GM18517 (cell line): ENCODE measurements at regions not wholly inside any gene's neighbourhood (a gene's known extent, or its start where the extent isn't known, plus 50 kb on each side); places are given as distances from the start of the nearest gene placed in this dataset.
A peak's percentile ranks its signal among the peaks of the same experiment; 100 is the strongest.

Source experiments
- ATAC-seq: cut with Tn5 transposase; IDR thresholded peaks from one replicate; pipeline ENCODE4 v1.9.1; 2021; ENCODE audit warnings: mild to moderate bottlenecking, moderate library complexity; ENCODE audit not compliant: unreplicated experiment

DNA sequence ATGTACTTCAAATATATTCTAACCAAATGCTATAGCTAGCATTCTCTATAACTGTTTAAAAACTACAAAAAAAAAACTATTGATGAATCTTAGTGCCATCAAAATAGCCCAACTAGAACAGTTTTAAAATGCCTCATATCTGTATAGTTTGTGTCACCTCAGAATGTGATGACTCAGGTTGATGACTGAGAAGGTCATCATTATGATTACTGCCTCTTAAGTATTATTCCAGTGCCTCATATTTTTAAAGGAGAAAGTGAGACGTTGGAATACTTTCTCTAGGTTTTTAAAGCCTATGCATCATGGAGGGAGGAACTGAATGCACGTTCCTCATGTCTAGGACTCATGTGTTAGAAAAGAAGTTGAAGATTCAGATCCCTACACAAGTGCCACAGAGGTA, 88.2 kb downstream of the TMA16 start:
- ATAC-seq, result no peak

DNA sequence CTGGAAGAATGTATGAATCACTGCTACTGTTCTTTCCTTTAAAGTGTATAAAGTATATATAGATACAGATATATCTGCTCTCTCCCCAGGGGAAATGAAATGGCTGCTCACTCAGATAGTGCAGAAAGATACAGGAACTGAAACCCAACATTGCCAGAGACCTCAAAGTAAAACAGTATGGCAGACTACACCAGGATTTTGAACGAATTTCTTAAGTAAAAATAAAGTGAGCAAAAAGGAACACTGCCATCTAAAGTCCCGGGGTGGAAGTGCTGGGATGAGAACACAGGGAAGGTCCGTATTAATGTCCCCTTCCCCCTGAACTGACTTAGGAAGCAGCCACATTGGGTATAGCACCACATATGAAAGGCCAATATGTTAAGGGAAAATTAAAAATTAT, 93.4 kb downstream of the TMA16 start:
- ATAC-seq, result peak; percentile 50

DNA sequence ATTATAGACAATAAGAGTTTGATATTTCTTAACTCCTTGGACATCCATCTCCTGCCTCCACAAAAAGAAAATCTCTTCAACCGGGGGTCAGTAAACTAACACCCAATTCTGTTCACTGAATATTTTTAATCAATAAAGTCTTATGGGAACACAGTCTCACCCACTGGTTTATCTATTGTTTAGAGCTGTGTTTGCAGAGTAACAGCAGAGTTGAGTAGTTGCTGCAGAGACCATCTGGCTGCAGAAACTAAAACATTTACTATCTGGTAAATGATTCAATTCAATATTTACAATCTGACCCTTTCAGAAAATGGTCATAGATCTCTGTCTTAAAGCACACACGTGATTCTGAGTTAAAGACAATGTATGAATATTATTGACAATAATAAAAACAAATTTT, 94.0 kb downstream of the TMA16 start:
- ATAC-seq, result no peak

DNA sequence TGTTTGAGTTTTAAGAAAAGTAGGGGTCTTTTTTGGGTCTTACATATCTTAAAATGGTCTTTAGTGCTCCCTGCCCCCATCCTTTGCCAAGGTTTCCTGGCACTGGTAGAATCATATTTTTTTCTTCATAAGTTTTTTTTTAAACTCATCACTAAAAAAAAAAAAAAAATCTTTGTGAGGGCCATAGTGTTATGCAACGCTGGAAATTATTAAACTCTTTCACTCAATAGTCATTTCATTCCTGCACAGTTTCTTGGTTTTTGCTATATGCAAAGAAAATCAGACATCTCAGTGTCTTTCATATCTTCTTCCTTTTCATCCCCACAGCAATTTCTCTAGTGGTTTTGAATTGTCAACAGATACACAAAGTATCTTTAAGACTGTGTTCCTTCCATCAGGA, 95.6 kb downstream of the TMA16 start:
- ATAC-seq, result peak; percentile 37

DNA sequence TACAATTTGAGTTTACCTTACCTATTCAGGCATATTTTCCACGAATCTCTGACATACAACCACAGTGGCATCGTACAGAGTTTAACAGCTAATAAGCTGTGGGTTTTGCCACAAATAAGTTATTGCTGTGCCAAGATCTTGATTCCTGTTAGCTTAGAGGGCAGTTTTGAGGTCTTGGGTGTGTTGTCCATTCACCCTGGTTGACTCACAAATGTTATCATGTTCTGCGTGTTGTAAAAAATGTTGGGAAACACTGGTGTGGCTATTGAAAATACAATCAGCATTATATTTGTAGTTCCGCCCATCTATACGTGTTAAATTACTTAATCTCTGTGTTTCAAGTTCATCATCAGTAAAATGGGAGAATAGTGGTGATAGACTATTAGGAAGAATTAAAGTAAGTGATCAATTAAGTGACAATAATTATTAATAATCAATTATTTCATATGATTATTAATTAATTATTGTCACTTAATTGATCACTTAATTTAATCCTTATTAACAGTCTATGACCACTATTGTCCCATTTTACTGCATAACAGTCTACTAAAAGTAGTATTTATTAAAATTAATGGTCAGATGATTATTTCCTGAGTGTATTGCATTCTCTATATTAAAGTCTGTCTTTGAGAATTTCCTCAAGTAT, 96.3 kb downstream of the TMA16 start:
- ATAC-seq, result no peak

DNA sequence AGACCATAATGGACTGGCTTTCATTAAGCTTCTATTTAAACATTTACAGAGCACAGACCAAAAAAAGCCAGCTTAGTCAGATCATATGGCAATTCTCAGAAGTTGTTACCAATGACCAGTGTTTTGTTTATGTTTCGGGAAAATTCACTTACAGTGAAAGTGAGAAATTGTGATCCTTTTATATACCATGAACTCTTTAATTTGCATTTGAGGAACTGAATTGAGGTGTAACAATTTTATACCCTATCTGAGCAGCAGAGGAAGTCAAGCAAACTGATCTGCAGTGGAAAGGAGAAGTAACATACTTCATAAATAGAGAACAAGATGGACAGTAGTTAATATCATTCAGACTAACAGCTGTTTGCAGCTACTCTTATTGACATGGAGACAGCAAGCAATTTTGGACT, 97.1 kb downstream of the TMA16 start:
- peak; percentile 94 for ATAC-seq

DNA sequence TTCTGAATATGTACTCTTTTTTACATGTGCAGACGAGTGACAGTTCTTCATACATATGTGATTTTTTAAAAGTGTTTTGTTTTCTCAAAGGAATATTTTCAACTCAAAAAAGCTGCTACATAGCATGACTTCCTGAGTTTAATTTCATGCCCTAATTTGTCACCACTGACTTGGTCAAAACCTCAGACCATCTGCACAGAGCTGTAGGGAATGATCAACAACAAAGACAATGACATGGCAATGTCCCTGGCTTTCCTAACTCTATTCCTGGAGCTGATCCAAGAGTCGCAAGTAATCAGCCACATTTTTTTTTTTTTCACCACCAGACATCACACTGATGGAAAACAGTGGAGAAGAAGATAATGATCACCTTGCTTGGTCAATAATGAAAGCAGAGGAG, 97.7 kb downstream of the TMA16 start:
- no peak for ATAC-seq

DNA sequence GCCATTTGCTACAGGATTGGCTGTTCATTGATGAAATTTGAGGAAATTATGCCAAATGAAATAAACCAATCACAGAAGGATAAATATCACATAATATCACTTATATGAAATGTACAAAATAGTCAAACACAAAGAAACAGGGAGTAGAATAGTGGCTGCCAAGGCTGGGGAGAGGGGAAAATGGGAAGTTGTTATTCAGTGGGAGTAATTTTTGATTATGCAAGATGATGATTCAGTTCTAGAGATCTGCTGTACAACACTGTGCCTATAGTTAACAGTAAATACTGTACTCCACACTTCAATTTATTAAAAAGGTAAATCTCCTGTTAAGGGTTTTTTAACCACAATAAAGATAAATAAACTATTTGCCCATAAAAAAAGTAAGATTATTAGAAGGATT, 101.1 kb downstream of the TMA16 start:
- no peak for ATAC-seq

DNA sequence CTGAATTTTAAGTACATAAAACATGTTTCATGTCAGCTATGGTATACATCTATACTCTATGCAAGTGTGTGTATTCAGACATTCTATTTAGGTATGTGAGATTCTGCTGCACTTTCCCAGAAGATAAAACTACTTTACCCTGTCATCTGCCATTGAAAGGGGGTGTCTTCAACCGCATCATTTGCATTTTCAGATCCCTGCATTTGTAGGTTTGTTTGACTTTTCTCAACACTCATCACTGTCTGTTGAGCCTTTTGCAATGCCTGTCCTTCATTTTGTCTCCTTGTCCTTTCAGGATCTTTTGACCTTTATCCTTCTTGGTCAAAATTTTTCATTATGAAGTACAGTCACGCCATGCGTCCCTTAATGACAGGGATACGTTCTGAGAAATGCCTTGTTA, 103.5 kb downstream of the TMA16 start:
- peak; percentile 82 for ATAC-seq

DNA sequence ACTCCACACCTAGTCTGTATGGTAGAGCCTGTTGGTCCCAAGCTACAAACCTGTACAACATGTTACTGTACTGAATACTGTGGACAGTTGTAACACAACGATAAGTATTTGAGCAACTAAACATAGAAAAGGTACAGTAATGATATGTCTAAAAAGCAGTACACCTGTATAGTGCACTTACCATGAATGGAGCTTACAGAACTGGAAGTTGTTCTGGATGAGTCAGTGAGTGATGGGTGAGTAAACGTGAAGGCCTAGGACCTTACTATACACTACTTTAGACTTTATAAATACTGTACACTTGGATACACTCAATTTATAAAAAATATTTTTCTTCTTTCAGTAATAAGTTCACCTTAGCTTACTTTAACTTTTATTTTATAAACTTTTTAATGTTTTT, 104.0 kb downstream of the TMA16 start:
- ATAC-seq, result peak; percentile 14

DNA sequence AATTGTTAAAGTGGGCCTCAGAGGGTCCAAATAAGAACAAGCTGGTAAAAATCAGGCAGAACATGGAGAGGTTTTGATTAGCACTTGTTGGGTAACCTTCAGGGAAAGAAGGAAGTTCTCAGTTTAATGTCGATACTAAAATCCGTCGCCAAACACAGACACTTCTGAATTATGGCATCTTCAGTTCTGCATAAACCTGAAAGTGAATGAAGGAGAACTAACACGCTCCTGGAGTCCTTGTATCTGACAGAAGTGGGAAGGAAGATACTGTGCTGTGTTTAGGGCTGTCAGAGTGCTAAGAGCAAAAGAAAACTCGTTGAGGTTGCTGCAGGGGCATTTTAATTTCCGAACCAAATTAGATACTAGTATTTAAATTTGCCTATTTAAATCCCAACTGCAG, 106.2 kb downstream of the TMA16 start:
- ATAC-seq, result no peak

DNA sequence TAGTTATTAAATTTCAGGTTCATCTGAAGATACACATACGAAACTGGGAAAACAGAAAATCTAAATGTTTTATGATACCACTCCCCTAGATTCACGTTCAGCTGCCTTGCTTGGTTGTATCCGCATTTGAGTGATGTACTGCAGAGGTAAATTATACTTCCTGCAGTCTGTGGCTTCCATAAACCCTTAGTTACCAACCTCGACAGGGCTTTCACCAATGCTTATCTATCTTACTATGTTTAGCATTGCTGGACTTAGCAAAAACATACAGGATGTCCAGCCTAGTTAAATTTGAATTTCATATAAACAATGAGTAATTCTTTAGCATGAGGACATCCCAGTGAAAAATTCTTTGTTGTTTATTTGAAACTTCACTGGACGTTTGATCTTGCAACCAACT, 108.8 kb downstream of the TMA16 start:
- peak; percentile 39 for ATAC-seq

DNA sequence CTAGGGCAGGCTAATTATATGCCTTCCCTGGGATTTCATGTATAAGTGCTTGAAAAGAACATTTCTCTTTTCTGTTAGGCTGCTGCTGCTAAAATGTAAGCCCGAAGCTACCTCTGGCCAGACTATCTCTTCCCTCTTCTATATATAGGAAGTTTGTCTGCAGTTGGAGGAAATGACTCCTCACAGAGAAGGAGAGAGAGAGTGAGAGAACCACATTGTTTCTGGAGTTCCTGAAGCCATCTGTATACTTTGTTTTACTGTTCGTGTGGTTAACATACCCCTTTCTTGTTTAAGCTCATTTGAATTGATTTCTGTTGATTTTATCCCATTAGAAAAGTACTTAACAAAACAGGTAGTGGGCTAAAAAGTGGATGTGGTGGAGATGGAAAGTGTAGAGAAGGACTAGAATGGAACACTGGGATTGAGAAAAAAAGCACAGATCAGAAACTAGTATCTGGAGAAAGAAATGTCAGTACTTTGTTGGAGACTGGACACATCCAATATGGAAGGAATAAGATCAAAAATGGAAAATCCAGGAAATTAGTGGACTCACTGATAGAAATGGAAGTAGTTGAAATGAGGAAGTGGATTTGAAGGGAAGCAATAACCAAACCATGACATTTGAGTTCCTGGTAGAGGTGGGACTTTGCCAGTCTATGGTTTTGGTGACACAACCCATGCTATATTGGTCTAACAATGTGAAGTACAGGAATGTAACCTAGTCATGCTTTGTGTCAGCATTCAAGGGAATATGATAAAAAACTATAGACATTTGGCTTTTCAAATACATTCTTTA, 112.6 kb downstream of the TMA16 start:
- ATAC-seq, result no peak

DNA sequence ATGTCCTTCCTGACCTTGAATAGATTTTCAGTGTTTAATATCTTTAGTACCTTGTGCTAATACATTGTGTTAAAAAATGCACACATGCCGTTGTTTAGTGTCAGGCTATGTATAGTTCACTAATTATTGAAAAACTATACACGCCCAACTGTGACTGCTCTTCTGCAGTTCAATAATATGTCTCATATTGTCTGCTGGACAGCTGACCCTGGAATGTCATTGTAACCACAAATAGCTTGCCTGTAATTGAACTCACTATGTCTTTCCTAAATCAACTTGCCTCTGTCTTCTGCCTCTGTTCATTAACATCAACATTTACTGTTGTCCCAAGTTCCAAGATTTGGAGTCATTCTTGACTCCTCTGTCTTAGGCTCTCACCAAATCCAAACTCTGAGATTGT, 114.5 kb downstream of the TMA16 start:
- ATAC-seq, result no peak

DNA sequence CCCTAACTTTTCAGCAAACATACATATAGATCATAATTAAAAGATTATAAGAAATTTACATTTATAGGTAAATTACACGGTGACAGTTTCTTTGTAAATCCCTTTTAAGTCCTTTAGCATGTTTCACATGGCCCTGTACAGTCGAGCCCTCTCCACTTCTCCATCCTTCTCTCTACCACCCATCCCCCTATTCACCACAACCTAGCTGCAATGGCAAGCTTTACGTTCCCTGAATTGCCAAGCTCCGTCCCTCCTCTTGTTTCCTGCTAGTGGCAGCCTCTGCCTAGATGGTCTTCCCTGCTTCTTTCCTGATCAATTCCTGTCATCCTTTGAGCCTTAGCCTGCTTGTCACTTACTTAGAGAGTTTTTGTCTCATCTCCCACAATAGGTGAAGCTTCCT, 116.2 kb downstream of the TMA16 start:
- ATAC-seq, result no peak

DNA sequence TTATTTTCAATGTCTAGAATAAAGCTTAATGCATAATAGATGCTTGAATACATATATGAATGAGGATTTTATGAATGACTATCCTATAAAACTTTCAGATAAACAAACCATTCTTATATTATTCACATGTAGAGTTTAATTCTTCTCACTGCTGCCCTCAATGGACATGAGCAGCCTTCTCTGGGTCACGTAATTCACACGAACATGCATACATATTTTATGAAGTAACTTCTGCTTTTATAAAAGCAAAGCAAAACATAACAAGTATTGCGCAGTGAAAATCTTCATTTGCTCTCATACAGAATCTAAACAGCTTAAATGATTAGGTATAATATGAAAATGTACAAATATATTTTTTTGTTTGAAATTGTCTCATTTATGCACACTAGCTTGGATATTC, 116.7 kb downstream of the TMA16 start:
- no peak for ATAC-seq

DNA sequence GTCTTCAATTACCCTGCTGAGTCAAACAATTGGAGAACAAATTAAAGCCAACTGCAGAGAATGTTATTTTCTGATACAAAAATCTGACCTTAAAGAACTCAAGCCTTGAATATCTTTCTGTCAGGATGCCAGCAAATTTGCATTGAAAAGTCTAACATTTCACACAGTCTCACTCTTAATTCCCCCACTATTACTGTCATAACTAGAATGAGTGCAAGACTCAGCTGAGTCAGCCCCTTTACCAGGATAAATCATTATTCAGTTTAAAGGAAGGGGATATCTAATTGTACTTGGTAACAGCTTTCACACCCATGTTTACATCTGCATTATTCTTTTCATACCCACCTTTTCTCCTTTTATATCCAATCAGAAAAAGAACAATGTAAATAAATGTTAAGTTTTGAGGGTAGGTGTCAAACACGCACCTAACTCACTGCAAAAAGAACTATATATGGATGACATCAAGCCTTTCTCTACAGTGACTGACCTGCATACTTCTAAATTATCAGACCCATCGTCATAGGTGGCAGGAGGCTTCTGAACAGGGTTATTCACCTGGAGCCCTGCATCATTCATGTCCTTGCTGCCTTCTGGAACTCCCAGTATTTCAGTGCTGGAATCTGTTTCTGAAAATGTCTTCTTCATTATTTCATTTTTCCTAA, 117.4 kb downstream of the TMA16 start:
- ATAC-seq, result peak; percentile 72

DNA sequence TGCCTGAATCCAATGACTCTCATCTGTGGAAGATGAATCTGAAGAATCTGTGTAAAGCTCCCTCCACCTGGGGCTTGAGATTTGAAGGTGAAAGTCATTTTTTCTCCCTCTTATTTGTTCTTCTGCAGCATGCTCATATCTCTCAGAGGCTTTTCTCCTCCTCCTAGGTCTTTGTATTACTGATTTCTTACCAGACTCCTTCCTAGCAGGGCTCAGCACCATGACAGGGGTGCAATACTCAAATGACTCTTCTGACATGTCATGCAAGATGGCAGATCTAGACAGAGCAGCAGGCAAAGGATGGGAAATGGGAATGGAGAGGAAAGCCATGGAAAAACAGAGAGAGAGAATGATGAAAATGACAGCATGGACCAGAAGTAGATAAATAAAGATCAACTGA, 118.3 kb downstream of the TMA16 start:
- ATAC-seq, result no peak

DNA sequence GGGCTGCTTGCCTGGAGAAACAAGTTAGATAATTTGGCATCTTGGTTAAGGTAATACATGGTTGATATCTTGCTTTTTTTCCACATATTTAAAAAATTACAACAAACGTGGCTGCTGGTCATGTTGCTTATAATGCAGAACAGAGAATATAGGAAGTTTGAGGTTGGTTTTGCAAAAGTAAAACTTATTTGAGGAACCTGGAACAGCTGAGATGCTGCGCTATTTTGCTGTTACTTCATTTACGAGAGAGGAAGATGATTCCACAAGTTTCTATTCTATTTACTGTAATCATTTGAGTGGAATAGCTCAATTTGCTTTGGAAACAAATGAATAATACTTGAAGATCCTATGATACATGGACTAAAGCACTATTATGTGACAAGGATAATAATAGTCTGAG, 118.9 kb downstream of the TMA16 start:
- no peak for ATAC-seq

DNA sequence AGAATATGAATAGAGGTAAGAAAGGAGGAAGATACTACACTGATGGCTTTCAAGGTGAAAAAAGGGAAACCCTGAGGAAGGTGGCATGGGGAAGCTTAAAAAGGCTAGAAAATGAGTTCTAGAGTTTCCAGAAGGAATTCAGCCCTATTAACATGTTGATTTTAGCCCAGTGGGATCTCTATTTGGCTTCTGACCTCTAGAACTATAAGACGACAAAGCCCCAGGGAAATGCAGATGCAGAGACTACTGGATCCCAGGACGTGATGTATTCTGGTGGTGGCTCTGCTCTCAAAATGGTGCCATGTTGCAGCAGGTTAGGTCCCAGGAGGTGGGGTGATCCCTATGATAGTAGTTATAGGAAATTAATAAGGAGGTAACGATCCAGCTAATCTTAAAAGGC, 120.4 kb downstream of the TMA16 start:
- no peak for ATAC-seq

DNA sequence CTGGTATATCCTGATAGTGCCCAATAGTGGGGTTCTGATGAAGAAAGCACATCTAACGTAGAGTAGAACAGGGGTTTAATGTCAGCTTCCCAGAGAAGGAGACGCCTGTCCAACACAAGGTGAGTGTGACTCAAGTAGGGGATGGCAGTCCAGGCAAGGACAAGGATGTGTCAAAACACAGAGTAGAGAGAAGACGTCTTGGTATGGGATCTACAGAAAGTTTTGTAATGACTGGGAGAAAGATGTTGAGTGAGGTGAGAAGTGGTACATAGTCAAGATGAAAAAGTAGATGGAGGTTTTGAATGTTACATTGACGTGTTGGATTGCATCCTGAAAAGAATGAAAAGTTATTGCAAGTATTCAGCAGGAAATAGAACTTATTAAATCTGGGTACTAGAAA, 124.4 kb downstream of the TMA16 start:
- ATAC-seq, result no peak

DNA sequence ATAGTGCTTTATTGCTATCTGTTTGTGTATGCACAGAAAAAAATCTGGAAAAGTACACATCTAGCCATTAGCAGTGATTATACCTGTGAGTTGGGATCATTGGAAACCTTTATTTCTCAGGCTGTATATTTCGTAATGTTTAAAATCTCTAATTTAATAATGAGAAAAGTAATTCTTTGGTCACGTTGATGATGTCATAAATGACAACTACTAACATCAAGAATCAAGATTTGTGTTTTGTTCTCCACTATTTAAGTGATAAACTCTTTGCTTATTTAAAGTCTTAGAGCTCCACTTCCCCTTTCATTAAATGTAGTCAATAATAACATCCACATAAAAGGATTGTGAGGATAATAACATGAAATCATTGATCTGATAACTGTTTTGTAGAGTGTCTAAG, 126.2 kb downstream of the TMA16 start:
- ATAC-seq, result no peak
